ENCODE measurements at regions not wholly inside any gene's neighbourhood (a gene's known extent, or its start where the extent isn't known, plus 50 kb on each side); places are given as distances from the start of the nearest gene placed in this dataset.

- DNase-seq (ENCODE audit: low spot score) (no peak), ATAC-seq (no peak)
- H3K4me1 ChIP-seq (ENCODE audit: insufficient read depth), result no peaks in the 10 kb centered on the region
- no peaks in the 10 kb centered on the region for H3K9me2 ChIP-seq (ENCODE audit: insufficient read depth)
- H3K36me3 Mint-ChIP-seq (ENCODE audit: low read depth), result no peaks in the 10 kb centered on the region
- no peak overlapping the region for H3K27ac ChIP-seq (ENCODE audit: low read depth)
- no peak overlapping the region for H3K4me2 ChIP-seq
- H3K4me3 ChIP-seq, result no peak overlapping the region
- no peaks in the 10 kb centered on the region for H3K36me3 ChIP-seq (ENCODE audit: insufficient read depth)
- no peaks in the 10 kb centered on the region for H4K20me1 ChIP-seq (replicated peaks; ENCODE audit: insufficient read depth)
- H3K4me1 Mint-ChIP-seq, result peaks cover 6% of the 10 kb centered on the region
- H3K27ac Mint-ChIP-seq, result no peak overlapping the region
- H3K27me3 ChIP-seq (ENCODE audit: insufficient read depth), result no peaks in the 10 kb centered on the region
- H3K4me3 Mint-ChIP-seq, result no peak overlapping the region
- H3F3A ChIP-seq (replicated peaks; ENCODE audit: low read depth), result no peaks in the 10 kb centered on the region
- no peak overlapping the region for H2AFZ ChIP-seq
- H3K27me3 Mint-ChIP-seq (ENCODE audit: insufficient read depth, low read depth, poor library complexity), result peaks cover 1% of the 10 kb centered on the region
- 0 out of 3 replicates have a peak, but pooled peaks cover 3% of the 10 kb centered on the region for H3K9me3 Mint-ChIP-seq
- no peak for TF ChIP-seq NANOG (IDR thresholded peaks at IDR 0.05; ENCODE audit: borderline replicate concordance)
- no peak for TF ChIP-seq STAT1 (IDR thresholded peaks at IDR 0.05; ENCODE audit: unreplicated experiment)
- no peak for TF ChIP-seq ZNF331 (CRISPR knock-in tag; IDR thresholded peaks at IDR 0.05; ENCODE audit: low read depth)
- no peak for TF ChIP-seq JUNB (IDR thresholded peaks at IDR 0.05; ENCODE audit: unreplicated experiment)
- TF ChIP-seq CREB1 (CRISPR knock-in tag; IDR thresholded peaks at IDR 0.05; ENCODE audit: low read depth), result no peak
- no peak for TF ChIP-seq EZH2 (IDR thresholded peaks at IDR 0.05; ENCODE audit: low read depth, unreplicated experiment)
- TF ChIP-seq, protein P1, sequence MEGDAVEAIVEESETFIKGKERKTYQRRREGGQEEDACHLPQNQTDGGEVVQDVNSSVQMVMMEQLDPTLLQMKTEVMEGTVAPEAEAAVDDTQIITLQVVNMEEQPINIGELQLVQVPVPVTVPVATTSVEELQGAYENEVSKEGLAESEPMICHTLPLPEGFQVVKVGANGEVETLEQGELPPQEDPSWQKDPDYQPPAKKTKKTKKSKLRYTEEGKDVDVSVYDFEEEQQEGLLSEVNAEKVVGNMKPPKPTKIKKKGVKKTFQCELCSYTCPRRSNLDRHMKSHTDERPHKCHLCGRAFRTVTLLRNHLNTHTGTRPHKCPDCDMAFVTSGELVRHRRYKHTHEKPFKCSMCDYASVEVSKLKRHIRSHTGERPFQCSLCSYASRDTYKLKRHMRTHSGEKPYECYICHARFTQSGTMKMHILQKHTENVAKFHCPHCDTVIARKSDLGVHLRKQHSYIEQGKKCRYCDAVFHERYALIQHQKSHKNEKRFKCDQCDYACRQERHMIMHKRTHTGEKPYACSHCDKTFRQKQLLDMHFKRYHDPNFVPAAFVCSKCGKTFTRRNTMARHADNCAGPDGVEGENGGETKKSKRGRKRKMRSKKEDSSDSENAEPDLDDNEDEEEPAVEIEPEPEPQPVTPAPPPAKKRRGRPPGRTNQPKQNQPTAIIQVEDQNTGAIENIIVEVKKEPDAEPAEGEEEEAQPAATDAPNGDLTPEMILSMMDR (conservative IDR thresholded peaks at IDR 0.05; ENCODE audit: low read depth in 2 of 2), result no peak
- TF ChIP-seq EZH2phosphoT487 (IDR thresholded peaks at IDR 0.05; ENCODE audit: unreplicated experiment), result no peak
- no peak for TF ChIP-seq POLR2AphosphoS5 (IDR thresholded peaks at IDR 0.05; ENCODE audit: low read depth)
- TF ChIP-seq ZNF462 (CRISPR knock-in tag; IDR thresholded peaks at IDR 0.05), result no peak
- no peak for TF ChIP-seq ZNF114 (CRISPR knock-in tag; IDR thresholded peaks at IDR 0.05)
- no peak for TF ChIP-seq REST (IDR thresholded peaks at IDR 0.05; ENCODE audit: unreplicated experiment)
- TF ChIP-seq ETS1 (IDR thresholded peaks at IDR 0.05), result no peak
- no peaks in the 10 kb centered on the region for H3K79me2 ChIP-seq (replicated peaks; ENCODE audit: insufficient read depth)
Observed at GRCh38 chr2:133838642-133839365, 270.5 kb upstream of the NCKAP5 start.

All from GM23338 (cell line).